ENCODE measurements at regions not wholly inside any gene's neighbourhood (a gene's known extent, or its start where the extent isn't known, plus 50 kb on each side); places are given as distances from the start of the nearest gene placed in this dataset.
"Not testable (repeated sequence)": the region's sequence is repeated elsewhere in the genome, so short reads cannot be mapped to it uniquely, and the experiment has no call there.

- Histone ChIP-seq H3K36me3 (ENCODE audit: insufficient read depth, low read length) (no peaks in the 10 kb centered on the region), H3K27me3 (ENCODE audit: insufficient read depth, low read length) (no peaks in the 10 kb centered on the region)
- WGBS: 89% methylated on average over 22 of the region's 22 CpGs
Observed at GRCh38 chr2:239800785-239801386, 224.3 kb downstream of the NDUFA10 start.

DNA sequence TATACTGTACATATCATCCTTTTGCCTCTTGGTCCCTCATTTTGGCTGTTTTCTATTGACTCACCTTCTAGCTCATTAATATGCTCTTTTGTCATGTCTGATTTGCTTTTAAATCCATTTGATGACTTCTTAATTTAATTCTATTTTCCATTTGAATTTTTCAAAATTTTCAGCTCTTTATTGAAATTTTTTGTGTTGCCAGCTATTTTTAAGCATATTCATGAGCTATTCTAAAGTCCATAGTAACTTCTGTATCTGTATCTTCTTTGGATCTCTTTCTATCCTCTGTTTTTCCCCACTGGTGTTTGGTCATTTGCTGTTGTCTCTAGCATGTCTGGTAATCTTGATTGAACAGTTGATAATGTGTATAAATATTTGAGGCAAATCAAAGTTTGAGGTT is 227.8 kb downstream of the NDUFA10 start:
- H3K9me3 ChIP-seq (ENCODE audit: insufficient read depth, low read depth, low read length): no peaks in the 10 kb centered on the region
- H3K27me3 ChIP-seq (ENCODE audit: insufficient read depth, low read length): no peaks in the 10 kb centered on the region
- H3K27ac ChIP-seq (ENCODE audit: low read depth, low read length): no peak overlapping the region
- no peak overlapping the region for H3K4me3 ChIP-seq (ENCODE audit: low read length)
- no peaks in the 10 kb centered on the region for H3K4me1 ChIP-seq (ENCODE audit: insufficient read depth, low read length)
- no peaks in the 10 kb centered on the region for H3K36me3 ChIP-seq (ENCODE audit: insufficient read depth, low read length)
- no peak overlapping the region for H3K9ac ChIP-seq (ENCODE audit: low read depth, low read length)

More at GRCh38 chr2:239800785-239801386, 224.3 kb downstream of the NDUFA10 start:
- no peak overlapping the region for H3K27ac ChIP-seq (ENCODE audit: low read depth, low read length)
- H3K4me3 ChIP-seq (ENCODE audit: low read length): no peak overlapping the region
- no peak overlapping the region for H3K9ac ChIP-seq (ENCODE audit: low read depth, low read length)
- no peaks in the 10 kb centered on the region; the same call in 1 of the 2 replicates for H3K4me1 ChIP-seq (ENCODE audit: insufficient read depth, low read length)
- no peaks in the 10 kb centered on the region for H3K9me3 ChIP-seq (ENCODE audit: insufficient read depth, low read depth, low read length)

- H3K27me3 ChIP-seq (ENCODE audit: insufficient read depth, low read length); H3K27ac ChIP-seq (ENCODE audit: low read depth, low read length); H3K9me3 ChIP-seq (ENCODE audit: insufficient read depth, low read depth, low read length); H3K4me3 ChIP-seq (ENCODE audit: low read length); H3K36me3 ChIP-seq (ENCODE audit: insufficient read depth, low read length); H3K4me1 ChIP-seq (ENCODE audit: insufficient read depth, low read length); H3K9ac ChIP-seq (ENCODE audit: low read depth, low read length): not testable (repeated sequence)
- WGBS: 96% methylated on average over 14 of the region's 17 CpGs
Observed at GRCh38 chr2:239795761-239796160, 229.4 kb downstream of the NDUFA10 start.

- H3K4me3 ChIP-seq (ENCODE audit: low read length): no peak overlapping the region
- no peaks in the 10 kb centered on the region for H3K9me3 ChIP-seq (ENCODE audit: insufficient read depth, low read depth, low read length)
- H3K27ac ChIP-seq (ENCODE audit: low read depth, low read length): no peak overlapping the region
- no peaks in the 10 kb centered on the region for H3K27me3 ChIP-seq (ENCODE audit: insufficient read depth, low read length)
- no peaks in the 10 kb centered on the region for H3K36me3 ChIP-seq (ENCODE audit: insufficient read depth, low read length)
- H3K9ac ChIP-seq (ENCODE audit: low read depth, low read length): no peak overlapping the region
- no peaks in the 10 kb centered on the region for H3K4me1 ChIP-seq (ENCODE audit: insufficient read depth, low read length)
- WGBS: 91% methylated on average over 7 of the region's 7 CpGs
Observed at GRCh38 chr2:239793836-239794235, 231.3 kb downstream of the NDUFA10 start.

DNA sequence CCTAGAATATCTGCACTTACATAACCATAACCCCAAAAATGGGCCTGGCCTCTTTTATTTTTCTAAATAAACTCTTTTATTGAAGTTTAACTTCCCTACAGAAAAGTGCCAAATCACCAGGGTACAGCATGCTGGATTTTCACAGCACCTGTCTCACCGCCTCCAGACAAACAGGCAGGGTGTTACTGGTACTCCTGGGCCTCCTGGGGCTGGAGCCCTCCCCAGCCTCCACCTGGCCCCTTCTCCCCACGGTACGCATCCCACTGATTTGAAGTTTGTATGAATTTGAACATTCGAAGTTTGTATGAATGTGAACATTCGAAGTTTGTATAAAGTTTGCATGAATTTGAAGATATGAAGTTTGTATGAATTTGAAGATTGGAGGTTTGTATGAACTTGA is 232.1 kb downstream of the NDUFA10 start:
- Histone ChIP-seq H3K9me3 (ENCODE audit: insufficient read depth, low read depth, low read length) (no peaks in the 10 kb centered on the region), H3K27me3 (ENCODE audit: insufficient read depth, low read length) (no peaks in the 10 kb centered on the region), H3K36me3 (ENCODE audit: insufficient read depth, low read length) (no peaks in the 10 kb centered on the region), H3K4me1 (ENCODE audit: insufficient read depth, low read length) (no peaks in the 10 kb centered on the region), H3K9ac (ENCODE audit: low read depth, low read length) (no peak overlapping the region), H3K27ac (ENCODE audit: low read depth, low read length) (no peak overlapping the region), H3K4me3 (ENCODE audit: low read length) (no peak overlapping the region)
- WGBS: 93% methylated on average over 5 of the region's 5 CpGs

GRCh38 chr2:239792405-239793084 is 232.6 kb downstream of the NDUFA10 start:
- no peaks in the 10 kb centered on the region for H3K27me3 ChIP-seq (ENCODE audit: insufficient read depth, low read length)
- no peaks in the 10 kb centered on the region for H3K4me1 ChIP-seq (ENCODE audit: insufficient read depth, low read length)
- 92% methylated on average over 18 of the region's 18 CpGs for WGBS
- no peaks in the 10 kb centered on the region for H3K36me3 ChIP-seq (ENCODE audit: insufficient read depth, low read length)
- H3K27ac ChIP-seq (ENCODE audit: low read depth, low read length): no peak overlapping the region
- H3K4me3 ChIP-seq (ENCODE audit: low read length): no peak overlapping the region
- H3K9me3 ChIP-seq (ENCODE audit: insufficient read depth, low read depth, low read length): no peaks in the 10 kb centered on the region
- no peak overlapping the region for H3K9ac ChIP-seq (ENCODE audit: low read depth, low read length)

DNA sequence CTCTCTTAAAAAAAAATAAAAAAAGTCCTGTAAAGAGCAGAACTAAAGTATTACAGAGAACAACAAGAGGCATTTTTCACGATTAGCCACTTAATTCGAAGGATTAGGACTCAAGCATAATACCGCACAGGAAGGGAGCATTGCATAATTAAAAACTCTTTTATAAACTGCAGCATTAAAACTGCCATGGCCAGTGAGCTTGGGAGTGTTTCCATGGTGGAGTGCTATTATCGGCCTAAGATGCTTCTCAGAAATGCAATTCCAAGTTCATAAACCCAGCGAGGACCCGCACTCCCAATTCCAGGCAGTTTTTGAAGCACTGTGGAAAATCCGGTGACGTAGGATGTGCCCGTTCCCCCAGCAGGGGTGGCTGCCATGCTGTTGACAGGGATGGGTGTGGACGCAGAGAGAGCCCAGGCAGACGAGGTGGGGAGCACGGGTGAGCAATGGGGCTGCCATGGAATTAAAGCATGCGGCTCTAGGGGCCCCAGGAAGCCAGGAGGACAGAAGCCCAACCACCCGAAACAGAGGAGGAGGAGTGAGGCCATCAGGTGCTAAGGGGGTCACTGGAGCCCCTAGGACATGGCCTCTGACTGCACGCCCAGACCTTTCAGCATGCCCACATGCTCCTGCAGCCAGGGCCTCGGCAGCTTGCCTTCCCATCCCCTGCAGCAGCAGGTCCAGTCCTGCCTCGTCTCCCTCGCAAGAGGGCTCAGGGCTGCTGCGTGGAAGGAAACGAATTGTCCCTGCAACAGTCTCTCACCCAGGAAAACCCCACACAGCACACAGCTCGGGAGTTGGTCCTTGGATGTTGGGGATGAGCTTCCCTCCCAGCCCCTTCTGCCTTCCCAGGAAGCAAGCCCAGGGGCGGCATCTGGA is 233.4 kb downstream of the NDUFA10 start:
- no peak overlapping the region for H3K9ac ChIP-seq (ENCODE audit: low read depth, low read length)
- no peaks in the 10 kb centered on the region for H3K9me3 ChIP-seq (ENCODE audit: insufficient read depth, low read depth, low read length)
- 90% methylated on average over 22 of the region's 22 CpGs for WGBS
- H3K4me3 ChIP-seq (ENCODE audit: low read length): no peak overlapping the region
- H3K27ac ChIP-seq (ENCODE audit: low read depth, low read length): no peak overlapping the region
- H3K27me3 ChIP-seq (ENCODE audit: insufficient read depth, low read length): no peaks in the 10 kb centered on the region
- no peaks in the 10 kb centered on the region for H3K36me3 ChIP-seq (ENCODE audit: insufficient read depth, low read length)
- H3K4me1 ChIP-seq (ENCODE audit: insufficient read depth, low read length): no peaks in the 10 kb centered on the region

- Histone ChIP-seq H3K27me3 (ENCODE audit: insufficient read depth, low read length) (no peaks in the 10 kb centered on the region), H3K4me1 (ENCODE audit: insufficient read depth, low read length) (no peaks in the 10 kb centered on the region), H3K36me3 (ENCODE audit: insufficient read depth, low read length) (no peaks in the 10 kb centered on the region), H3K9ac (ENCODE audit: low read depth, low read length) (no peak overlapping the region), H3K9me3 (ENCODE audit: insufficient read depth, low read depth, low read length) (no peaks in the 10 kb centered on the region), H3K27ac (ENCODE audit: low read depth, low read length) (no peak overlapping the region), H3K4me3 (ENCODE audit: low read length) (no peak overlapping the region)
- 94% methylated on average over 8 of the region's 9 CpGs for WGBS
Observed at GRCh38 chr2:239790721-239791120, 234.4 kb downstream of the NDUFA10 start.

GRCh38 chr2:239790313-239790712 is 234.8 kb downstream of the NDUFA10 start:
- Histone ChIP-seq H3K9me3 (ENCODE audit: insufficient read depth, low read depth, low read length) (peaks cover under 1% of the 10 kb centered on the region; the same call in 1 of the 2 replicates), H3K4me1 (ENCODE audit: insufficient read depth, low read length) (no peaks in the 10 kb centered on the region)
- WGBS: 92% methylated on average over 13 of the region's 13 CpGs

GRCh38 chr2:239789711-239790110 is 235.4 kb downstream of the NDUFA10 start:
- H3K9ac ChIP-seq (ENCODE audit: low read depth, low read length): no peak overlapping the region
- no peaks in the 10 kb centered on the region for H3K4me1 ChIP-seq (ENCODE audit: insufficient read depth, low read length)
- peaks cover 3% of the 10 kb centered on the region; the same call in 1 of the 2 replicates for H3K9me3 ChIP-seq (ENCODE audit: insufficient read depth, low read depth, low read length)
- no peaks in the 10 kb centered on the region for H3K27me3 ChIP-seq (ENCODE audit: insufficient read depth, low read length)
- 83% methylated on average over 8 of the region's 8 CpGs for WGBS
- H3K36me3 ChIP-seq (ENCODE audit: insufficient read depth, low read length): no peaks in the 10 kb centered on the region
- no peak overlapping the region for H3K27ac ChIP-seq (ENCODE audit: low read depth, low read length)
- no peak overlapping the region for H3K4me3 ChIP-seq (ENCODE audit: low read length)

More at GRCh38 chr2:239790313-239790712, 234.8 kb downstream of the NDUFA10 start:
- Histone ChIP-seq H3K36me3 (ENCODE audit: insufficient read depth, low read length) (no peaks in the 10 kb centered on the region), H3K9ac (ENCODE audit: low read depth, low read length) (no peak overlapping the region), H3K27me3 (ENCODE audit: insufficient read depth, low read length) (no peaks in the 10 kb centered on the region), H3K27ac (ENCODE audit: low read depth, low read length) (no peak overlapping the region), H3K4me3 (ENCODE audit: low read length) (no peak overlapping the region)

- Histone ChIP-seq H3K9me3 (ENCODE audit: insufficient read depth, low read depth, low read length) (peaks cover 3% of the 10 kb centered on the region; the same call in 1 of the 2 replicates), H3K27me3 (ENCODE audit: insufficient read depth, low read length) (no peaks in the 10 kb centered on the region), H3K9ac (ENCODE audit: low read depth, low read length) (no peak overlapping the region), H3K4me1 (ENCODE audit: insufficient read depth, low read length) (no peaks in the 10 kb centered on the region), H3K36me3 (ENCODE audit: insufficient read depth, low read length) (no peaks in the 10 kb centered on the region), H3K4me3 (ENCODE audit: low read length) (no peak overlapping the region), H3K27ac (ENCODE audit: low read depth, low read length) (no peak overlapping the region)
- WGBS: 93% methylated on average over 3 of the region's 6 CpGs
Observed at GRCh38 chr2:239788576-239789098, 236.5 kb downstream of the NDUFA10 start.

Data from HUES64 (cell line).